T-helper 2 cell treated with Interferon-gamma antibody and Interleukin-4, amounts not matched to agents 5 μg/mL and 100 μg/mL, for 36 hours (primary cell): ENCODE measurements at regions not wholly inside any gene's neighbourhood (a gene's known extent, or its start where the extent isn't known, plus 50 kb on each side); places are given as distances from the start of the nearest gene placed in this dataset.

Experiments used
- DNase-seq: peaks from one replicate; pipeline ENCODE4 v3.0.0; 2021; ENCODE audit warnings: low spot score
- H3K27ac Mint-ChIP-seq: one replicate; pipeline ENCODE4 v1.8.0; 2021; ENCODE audit warnings: mild to moderate bottlenecking, mixed read lengths
- H3K27me3 Mint-ChIP-seq: one replicate; pipeline ENCODE4 v1.8.0; 2021; ENCODE audit warnings: low read depth, mixed read lengths
- H3K36me3 Mint-ChIP-seq: one replicate; pipeline ENCODE4 v1.8.0; 2021; ENCODE audit warnings: low read depth, mixed read lengths
- H3K4me1 Mint-ChIP-seq: one replicate; pipeline ENCODE4 v1.8.0; 2021; ENCODE audit warnings: low read depth, mixed read lengths
- H3K4me3 Mint-ChIP-seq: one replicate; pipeline ENCODE4 v1.8.0; 2022; ENCODE audit warnings: mild to moderate bottlenecking, moderate library complexity, mixed read lengths
- H3K9me3 Mint-ChIP-seq: one replicate; pipeline ENCODE4 v1.8.0; 2021; ENCODE audit warnings: mixed read lengths

- Mint-ChIP-seq H3K4me3 (no peak overlapping the region), H3K27me3 (no peaks in the 10 kb centered on the region), H3K27ac (no peak overlapping the region), H3K9me3 (no peaks in the 10 kb centered on the region), H3K36me3 (no peaks in the 10 kb centered on the region), H3K4me1 (no peaks in the 10 kb centered on the region)
- no peak for DNase-seq
These were observed 550.4 kb downstream of the BCL11A start for GRCh38 chr2:60003076-60003475.

- no peak overlapping the region for H3K4me3 Mint-ChIP-seq
- no peaks in the 10 kb centered on the region for H3K4me1 Mint-ChIP-seq
- H3K27ac Mint-ChIP-seq = no peak overlapping the region
- H3K9me3 Mint-ChIP-seq = no peaks in the 10 kb centered on the region
- no peaks in the 10 kb centered on the region for H3K36me3 Mint-ChIP-seq
- no peak for DNase-seq
- H3K27me3 Mint-ChIP-seq = no peaks in the 10 kb centered on the region
These were observed 551.1 kb downstream of the BCL11A start for GRCh38 chr2:60002183-60002867.

- no peaks in the 10 kb centered on the region for H3K27me3 Mint-ChIP-seq
- H3K9me3 Mint-ChIP-seq = no peaks in the 10 kb centered on the region
- H3K36me3 Mint-ChIP-seq = no peaks in the 10 kb centered on the region
- no peak overlapping the region for H3K4me3 Mint-ChIP-seq
- no peak overlapping the region for H3K27ac Mint-ChIP-seq
- H3K4me1 Mint-ChIP-seq = no peaks in the 10 kb centered on the region
- no peak for DNase-seq
These were observed 552.8 kb downstream of the BCL11A start for GRCh38 chr2:60000686-60001085.

GRCh38 chr2:59998324-59998723 is 555.1 kb downstream of the BCL11A start:
- no peak overlapping the region for H3K4me3 Mint-ChIP-seq
- no peaks in the 10 kb centered on the region for H3K9me3 Mint-ChIP-seq
- H3K27ac Mint-ChIP-seq = no peak overlapping the region
- no peak for DNase-seq
- H3K4me1 Mint-ChIP-seq = no peaks in the 10 kb centered on the region
- H3K27me3 Mint-ChIP-seq = no peaks in the 10 kb centered on the region
- no peaks in the 10 kb centered on the region for H3K36me3 Mint-ChIP-seq

- no peak overlapping the region for H3K27ac Mint-ChIP-seq
- H3K36me3 Mint-ChIP-seq = no peaks in the 10 kb centered on the region
- H3K4me3 Mint-ChIP-seq = no peak overlapping the region
- no peaks in the 10 kb centered on the region for H3K4me1 Mint-ChIP-seq
- H3K9me3 Mint-ChIP-seq = no peaks in the 10 kb centered on the region
- DNase-seq = no peak
- H3K27me3 Mint-ChIP-seq = no peaks in the 10 kb centered on the region
These were observed 556.1 kb downstream of the BCL11A start for GRCh38 chr2:59997371-59997770.

GRCh38 chr2:59996855-59997254 is 556.6 kb downstream of the BCL11A start:
- H3K4me3 Mint-ChIP-seq = no peak overlapping the region
- H3K27me3 Mint-ChIP-seq = no peaks in the 10 kb centered on the region
- no peaks in the 10 kb centered on the region for H3K36me3 Mint-ChIP-seq
- no peak overlapping the region for H3K27ac Mint-ChIP-seq
- H3K9me3 Mint-ChIP-seq = no peaks in the 10 kb centered on the region
- H3K4me1 Mint-ChIP-seq = no peaks in the 10 kb centered on the region
- DNase-seq = no peak

- no peaks in the 10 kb centered on the region for H3K9me3 Mint-ChIP-seq
- DNase-seq = no peak
- no peak overlapping the region for H3K27ac Mint-ChIP-seq
- no peaks in the 10 kb centered on the region for H3K4me1 Mint-ChIP-seq
- H3K4me3 Mint-ChIP-seq = no peak overlapping the region
- H3K27me3 Mint-ChIP-seq = no peaks in the 10 kb centered on the region
- H3K36me3 Mint-ChIP-seq = no peaks in the 10 kb centered on the region
These were observed 559.7 kb downstream of the BCL11A start for GRCh38 chr2:59993726-59994125.

GRCh38 chr2:59988341-59988740 is 565.1 kb downstream of the BCL11A start:
- Mint-ChIP-seq H3K27me3 (no peaks in the 10 kb centered on the region), H3K9me3 (no peaks in the 10 kb centered on the region), H3K4me1 (no peaks in the 10 kb centered on the region), H3K36me3 (no peaks in the 10 kb centered on the region), H3K27ac (no peak overlapping the region), H3K4me3 (no peak overlapping the region)
- no peak for DNase-seq

- no peaks in the 10 kb centered on the region for H3K36me3 Mint-ChIP-seq
- no peaks in the 10 kb centered on the region for H3K9me3 Mint-ChIP-seq
- H3K4me3 Mint-ChIP-seq = no peak overlapping the region
- no peak for DNase-seq
- H3K27ac Mint-ChIP-seq = no peak overlapping the region
- H3K4me1 Mint-ChIP-seq = no peaks in the 10 kb centered on the region
- H3K27me3 Mint-ChIP-seq = no peaks in the 10 kb centered on the region
These were observed 566.9 kb downstream of the BCL11A start for GRCh38 chr2:59986511-59986910.

GRCh38 chr2:59985923-59986322 is 567.5 kb downstream of the BCL11A start:
- Mint-ChIP-seq H3K27me3 (no peaks in the 10 kb centered on the region), H3K9me3 (no peaks in the 10 kb centered on the region), H3K4me1 (no peaks in the 10 kb centered on the region), H3K4me3 (no peak overlapping the region), H3K36me3 (no peaks in the 10 kb centered on the region), H3K27ac (no peak overlapping the region)
- DNase-seq = no peak

- Mint-ChIP-seq H3K4me1 (no peaks in the 10 kb centered on the region), H3K27me3 (no peaks in the 10 kb centered on the region), H3K27ac (no peak overlapping the region), H3K4me3 (no peak overlapping the region), H3K9me3 (no peaks in the 10 kb centered on the region), H3K36me3 (no peaks in the 10 kb centered on the region)
- no peak for DNase-seq
These were observed 579.2 kb downstream of the BCL11A start for GRCh38 chr2:59974051-59974766.

- H3K27me3 Mint-ChIP-seq = no peaks in the 10 kb centered on the region
- no peak overlapping the region for H3K27ac Mint-ChIP-seq
- no peak overlapping the region for H3K4me3 Mint-ChIP-seq
These were observed 584.3 kb downstream of the BCL11A start for GRCh38 chr2:59969161-59969560.

GRCh38 chr2:59968441-59968840 is 585.0 kb downstream of the BCL11A start:
- Mint-ChIP-seq H3K4me3 (no peak overlapping the region), H3K9me3 (no peaks in the 10 kb centered on the region)

More at GRCh38 chr2:59969161-59969560, 584.3 kb downstream of the BCL11A start:
- Mint-ChIP-seq H3K36me3 (no peaks in the 10 kb centered on the region), H3K9me3 (no peaks in the 10 kb centered on the region), H3K4me1 (no peaks in the 10 kb centered on the region)
- no peak for DNase-seq

GRCh38 chr2:59967691-59968090 is 585.8 kb downstream of the BCL11A start:
- Mint-ChIP-seq H3K27ac (no peak overlapping the region), H3K27me3 (no peaks in the 10 kb centered on the region), H3K4me3 (no peak overlapping the region), H3K36me3 (no peaks in the 10 kb centered on the region), H3K9me3 (no peaks in the 10 kb centered on the region), H3K4me1 (no peaks in the 10 kb centered on the region)
- no peak for DNase-seq

More at GRCh38 chr2:59968441-59968840, 585.0 kb downstream of the BCL11A start:
- no peak for DNase-seq
- H3K27me3 Mint-ChIP-seq = no peaks in the 10 kb centered on the region
- H3K36me3 Mint-ChIP-seq = no peaks in the 10 kb centered on the region
- no peak overlapping the region for H3K27ac Mint-ChIP-seq
- H3K4me1 Mint-ChIP-seq = no peaks in the 10 kb centered on the region

- Mint-ChIP-seq H3K9me3 (no peaks in the 10 kb centered on the region), H3K4me1 (no peaks in the 10 kb centered on the region), H3K4me3 (no peak overlapping the region), H3K27me3 (no peaks in the 10 kb centered on the region), H3K27ac (no peak overlapping the region), H3K36me3 (no peaks in the 10 kb centered on the region)
- DNase-seq = no peak
These were observed 590.3 kb downstream of the BCL11A start for GRCh38 chr2:59963157-59963556.
